WTC11 (cell line): ENCODE measurements at regions not wholly inside any gene's neighbourhood (a gene's known extent, or its start where the extent isn't known, plus 50 kb on each side); places are given as distances from the start of the nearest gene placed in this dataset.
"Not testable (repeated sequence)": the region's sequence is repeated elsewhere in the genome, so short reads cannot be mapped to it uniquely, and the experiment has no call there.

ENCODE experiments used
- ATAC-seq: fragments of 200-7000 bp; cut with Tn5 transposase; 2 replicates; pipeline ENCODE4 v1.10.0; 2021; ENCODE audit warnings: mild to moderate bottlenecking, moderate library complexity
- CTCF ChIA-PET: fragments of 300-600 bp; sonication (Branson Sonifier 250); formaldehyde crosslinking; loops from one replicate; lab custom pipeline; 2021; ENCODE audit warnings: antibody characterized with exemption; lab: Charles Lee
- POLR2A ChIA-PET: fragments of 350-600 bp; sonication (Branson Sonifier 250); formaldehyde crosslinking; loops from one replicate; lab custom pipeline; 2021; ENCODE audit warnings: antibody characterized with exemption; lab: Charles Lee
- DNase-seq: peaks from one replicate; pipeline ENCODE4 v3.0.0; 2021; ENCODE audit warnings: low spot score
- H3K27ac Mint-ChIP-seq: 2 replicates; pipeline ENCODE4 v1.8.0; 2021; ENCODE audit warnings: mixed read lengths
- H3K27me3 Mint-ChIP-seq: 2 replicates; pipeline ENCODE4 v1.8.0; 2021; ENCODE audit warnings: low read depth, mild to moderate bottlenecking, moderate library complexity, mixed read lengths
- H3K36me3 Mint-ChIP-seq: 2 replicates; pipeline ENCODE4 v1.8.0; 2021; ENCODE audit warnings: mixed read lengths
- H3K4me1 Mint-ChIP-seq: 2 replicates; pipeline ENCODE4 v1.8.0; 2022; ENCODE audit warnings: mixed read lengths
- H3K4me3 Mint-ChIP-seq: 2 replicates; pipeline ENCODE4 v1.8.0; 2021; ENCODE audit warnings: mild to moderate bottlenecking, moderate library complexity, mixed read lengths
- H3K9me3 Mint-ChIP-seq: 2 replicates; pipeline ENCODE4 v1.8.0; 2021; ENCODE audit warnings: mixed read lengths
- ESRRA ChIP-seq: sonication (generic); formaldehyde crosslinking; IDR thresholded peaks from 2 replicates; pipeline ENCODE4 v1.8.1; 2022; ENCODE audit warnings: mild to moderate bottlenecking, missing genetic modification reagents, borderline replicate concordance
- ETV6 ChIP-seq: sonication (generic); formaldehyde crosslinking; IDR thresholded peaks from 2 replicates; pipeline ENCODE4 v1.8.1; 2022; ENCODE audit warnings: mild to moderate bottlenecking, missing genetic modification reagents
- NFE2L1 ChIP-seq: sonication (generic); formaldehyde crosslinking; IDR thresholded peaks from 2 replicates; pipeline ENCODE4 v1.8.1; 2023; ENCODE audit warnings: missing genetic modification reagents
- RORB ChIP-seq: fragments of 250-450 bp; sonication (Bioruptor Pico); IDR thresholded peaks from 2 replicates; pipeline ENCODE4 v1.9.0; 2021; ENCODE audit warnings: mild to moderate bottlenecking
- ZNF416 ChIP-seq: fragments of 250-450 bp; sonication (Bioruptor Pico); IDR thresholded peaks from 2 replicates; pipeline ENCODE4 v1.9.0; 2021; ENCODE audit warnings: mild to moderate bottlenecking, inconsistent platforms

DNA sequence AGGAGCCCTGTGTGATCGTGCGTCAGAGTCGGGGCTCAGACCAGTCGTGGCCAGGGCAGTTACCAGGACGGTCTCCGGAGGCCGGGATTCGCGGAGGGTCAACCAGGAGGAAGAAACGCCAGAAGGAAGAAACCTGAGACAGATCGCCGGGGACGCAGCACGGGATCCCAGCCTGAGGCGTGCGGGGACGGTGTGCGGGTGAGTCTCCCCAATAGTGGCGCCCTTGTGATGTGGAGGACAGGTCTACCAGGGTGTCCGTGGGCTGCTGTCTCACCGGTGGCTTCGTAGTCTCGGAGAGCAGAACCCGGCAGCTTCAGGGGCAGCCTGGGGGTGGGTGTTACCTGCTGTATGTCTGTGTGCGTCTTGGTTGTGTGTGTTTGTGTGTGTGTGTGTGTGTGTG, 1399.1 kb upstream of the PCDH10 start:
- H3K27ac Mint-ChIP-seq, H3K36me3 Mint-ChIP-seq, H3K9me3 Mint-ChIP-seq, POLR2A ChIA-PET, DNase-seq, ATAC-seq, H3K4me3 Mint-ChIP-seq, H3K4me1 Mint-ChIP-seq, CTCF ChIA-PET, H3K27me3 Mint-ChIP-seq: not testable (repeated sequence)

DNA sequence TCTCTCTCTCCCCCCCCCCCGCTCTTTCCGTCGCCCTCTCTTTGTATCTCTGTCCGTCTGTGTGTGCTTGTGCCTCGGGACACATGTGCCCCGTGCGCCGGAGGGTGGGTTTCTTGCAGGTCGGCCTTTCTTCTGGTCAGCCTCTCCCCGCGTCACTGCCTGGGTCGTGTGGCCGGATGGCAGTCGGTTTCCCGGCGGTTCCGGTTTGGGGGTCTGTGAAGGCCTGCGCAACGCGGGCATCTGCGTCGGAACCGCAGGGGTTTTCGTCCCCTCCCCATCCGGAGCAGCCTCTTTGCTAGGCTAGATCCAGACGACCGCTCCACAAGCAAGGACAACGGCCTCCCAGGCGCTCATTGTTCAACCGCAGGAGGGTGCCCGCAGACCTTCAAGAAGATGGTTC, 1398.6 kb upstream of the PCDH10 start:
- DNase-seq = peak; percentile 33
- not testable (repeated sequence) for H3K27ac Mint-ChIP-seq

DNA sequence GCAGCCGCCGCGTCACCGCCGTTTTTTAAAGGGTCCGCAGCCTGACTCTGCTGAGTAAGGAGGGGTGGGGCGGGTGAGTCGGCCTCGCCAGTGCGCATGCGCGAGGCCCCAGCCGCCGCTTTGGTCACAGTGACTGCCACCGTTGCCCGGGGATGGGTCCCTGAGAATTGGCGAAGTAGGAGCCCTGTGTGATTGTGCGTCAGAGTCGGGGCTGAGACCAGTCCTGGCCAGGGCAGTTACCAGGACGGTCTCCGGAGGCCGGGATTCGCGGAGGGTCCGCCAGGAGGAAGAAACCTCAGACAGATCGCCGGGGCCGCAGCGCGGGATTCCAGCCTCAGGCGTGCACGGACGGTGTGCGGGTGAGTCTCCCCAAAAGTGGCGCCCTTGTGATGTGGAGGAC, 1386.9 kb upstream of the PCDH10 start:
- H3K27me3 Mint-ChIP-seq, H3K27ac Mint-ChIP-seq, H3K36me3 Mint-ChIP-seq, POLR2A ChIA-PET, DNase-seq, H3K4me3 Mint-ChIP-seq, ATAC-seq, CTCF ChIA-PET, H3K4me1 Mint-ChIP-seq, H3K9me3 Mint-ChIP-seq: not testable (repeated sequence)

More for the DNA sequence above, 1398.6 kb upstream of the PCDH10 start:
- H3K9me3 Mint-ChIP-seq, H3K4me3 Mint-ChIP-seq, POLR2A ChIA-PET, H3K36me3 Mint-ChIP-seq, H3K27me3 Mint-ChIP-seq, H3K4me1 Mint-ChIP-seq, CTCF ChIA-PET, ATAC-seq: not testable (repeated sequence)

DNA sequence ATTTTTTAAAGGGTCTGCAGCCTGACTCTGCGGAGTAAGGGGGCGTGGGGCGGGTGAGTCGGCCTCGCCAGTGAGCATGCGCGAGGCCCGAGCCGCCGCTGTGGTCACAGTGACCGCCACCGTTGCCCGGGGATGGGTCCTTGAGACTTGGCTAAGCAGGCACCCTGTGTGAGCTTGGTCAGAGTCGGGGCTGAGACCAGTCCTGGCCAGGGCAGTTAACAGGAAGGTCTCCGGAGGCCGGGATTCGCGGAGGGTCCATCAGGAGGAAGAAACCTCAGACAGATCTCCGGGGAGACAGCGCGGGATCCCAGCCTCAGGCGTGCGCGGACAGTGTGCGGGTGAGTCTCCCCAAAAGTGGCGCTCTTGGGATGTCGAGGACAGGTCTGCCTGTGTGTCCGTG, 1384.4 kb upstream of the PCDH10 start:
- Mint-ChIP-seq H3K4me1 (no peaks in the 10 kb centered on the region), H3K36me3 (no peaks in the 10 kb centered on the region; the same call in 1 of the 2 replicates), H3K9me3 (peaks cover 4% of the 10 kb centered on the region), H3K4me3 (no peak overlapping the region)
- POLR2A ChIA-PET = no interaction called here
- ATAC-seq (no peak), DNase-seq (no peak)
- CTCF ChIA-PET = no interaction called here
- no peak for TF ChIP-seq RORB (CRISPR knock-in tag)
- TF ChIP-seq ESRRA = no peak
- TF ChIP-seq NFE2L1 (CRISPR knock-in tag) = no peak
- no peak for TF ChIP-seq ZNF416 (CRISPR knock-in tag)
- no peak for TF ChIP-seq ETV6 (CRISPR knock-in tag)
- TF ChIP-seq, all 79 proteins: peak for 0
- no peak overlapping the region for H3K27ac Mint-ChIP-seq
- no peaks in the 10 kb centered on the region for H3K27me3 Mint-ChIP-seq

DNA sequence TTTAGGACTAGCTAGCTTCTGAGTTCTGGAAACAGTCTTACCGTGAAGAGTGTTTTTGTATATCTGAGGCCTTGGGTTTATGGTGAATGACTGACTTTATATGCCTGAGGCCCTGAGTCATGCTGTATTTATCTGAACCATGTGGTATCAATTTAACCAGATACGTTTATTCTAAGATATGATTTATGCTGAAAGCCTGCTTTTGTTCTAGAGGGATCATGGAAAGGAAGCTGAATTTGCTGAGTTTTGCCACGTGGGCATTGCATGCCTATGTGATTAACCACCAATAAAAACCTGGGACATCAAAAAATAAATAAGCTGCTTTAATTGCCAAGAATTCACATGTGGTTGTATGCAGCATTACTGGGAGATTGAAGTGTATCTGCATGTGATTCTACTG, 1374.7 kb upstream of the PCDH10 start:
- H3K4me3 Mint-ChIP-seq, H3K27me3 Mint-ChIP-seq, H3K4me1 Mint-ChIP-seq, H3K9me3 Mint-ChIP-seq, POLR2A ChIA-PET, H3K36me3 Mint-ChIP-seq, DNase-seq, CTCF ChIA-PET, H3K27ac Mint-ChIP-seq, ATAC-seq: not testable (repeated sequence)

DNA sequence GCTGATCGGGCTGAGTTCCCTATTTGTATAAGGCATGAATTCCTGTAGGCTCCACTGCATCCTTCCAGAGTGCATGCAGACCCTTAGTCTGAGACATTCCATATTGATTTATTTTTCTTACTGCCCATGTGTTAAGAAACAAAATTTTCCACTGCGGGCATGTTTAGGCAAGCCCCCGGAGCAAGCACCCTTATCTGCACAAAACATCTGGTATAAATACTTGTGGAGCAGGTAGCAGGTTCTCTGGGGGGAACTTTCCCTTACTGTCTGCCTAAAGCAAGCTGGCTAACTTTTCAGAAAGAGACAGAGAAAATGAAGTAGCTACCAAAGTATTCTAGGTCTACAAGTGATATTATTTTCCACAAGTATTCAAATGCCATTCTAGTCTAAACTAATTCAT, 1338.5 kb upstream of the PCDH10 start:
- H3K27me3 Mint-ChIP-seq, H3K4me3 Mint-ChIP-seq, H3K27ac Mint-ChIP-seq: not testable (repeated sequence)

More for the DNA sequence above, 1338.5 kb upstream of the PCDH10 start:
- ATAC-seq, H3K4me1 Mint-ChIP-seq, CTCF ChIA-PET, DNase-seq, POLR2A ChIA-PET: not testable (repeated sequence)
- Mint-ChIP-seq H3K36me3 (peaks cover 22% of the 10 kb centered on the region), H3K9me3 (peaks cover 21% of the 10 kb centered on the region)
